HL-60 (cell line): ENCODE measurements at regions not wholly inside any gene's neighbourhood (a gene's known extent, or its start where the extent isn't known, plus 50 kb on each side); places are given as distances from the start of the nearest gene placed in this dataset.
A peak's percentile ranks its signal among the peaks of the same experiment; 100 is the strongest.

Source experiments
- DNase-seq, 2 experiments: peaks; one replicate each; pipeline ENCODE4 v3.0.0-alpha.2; 2010 to 2020; ENCODE audit warnings: low read depth in 1 of 2, low spot score in 1 of 2
- H3K27ac ChIP-seq: fragments of 250-450 bp; sonication (Bioruptor Pico); replicated peaks from 2 replicates; pipeline ENCODE4 v1.5.1; 2020; ENCODE audit warnings: mild to moderate bottlenecking, moderate library complexity
- H3K27me3 ChIP-seq: fragments of 250-450 bp; sonication (Bioruptor Pico); 2 replicates; pipeline ENCODE4 v1.5.1; 2021; ENCODE audit warnings: mild to moderate bottlenecking, moderate library complexity; ENCODE audit not compliant: insufficient read depth, poor library complexity, severe bottlenecking
- H3K4me3 ChIP-seq: replicated peaks from 2 replicates; pipeline ENCODE4 v1.5.1; 2011; ENCODE audit warnings: mild to moderate bottlenecking, control low read depth, low read length; ENCODE audit not compliant: insufficient read depth
- GABPA ChIP-seq: IDR thresholded peaks from 2 replicates; pipeline ENCODE4 v1.6.1; 2012; ENCODE audit warnings: low read depth
- POLR2AphosphoS5 ChIP-seq: IDR thresholded peaks from 2 replicates; pipeline ENCODE4 v1.6.1; 2012; ENCODE audit warnings: low read depth
- SPI1 ChIP-seq: IDR thresholded peaks from 2 replicates; pipeline ENCODE4 v1.6.1; 2012; ENCODE audit warnings: low read depth, mild to moderate bottlenecking, borderline replicate concordance
- TF ChIP-seq, protein P1 (sequence below): IDR thresholded peaks from 2 replicates; pipeline ENCODE4 v1.6.1; 2012; ENCODE audit warnings: low read depth; ENCODE audit not compliant: insufficient replicate concordance
- TF ChIP-seq, protein P2 (sequence below): IDR thresholded peaks from one replicate; pipeline ENCODE4 v1.5.1; 2011; ENCODE audit warnings: low read length, control low read depth, inconsistent platforms; ENCODE audit not compliant: insufficient read depth

DNA sequence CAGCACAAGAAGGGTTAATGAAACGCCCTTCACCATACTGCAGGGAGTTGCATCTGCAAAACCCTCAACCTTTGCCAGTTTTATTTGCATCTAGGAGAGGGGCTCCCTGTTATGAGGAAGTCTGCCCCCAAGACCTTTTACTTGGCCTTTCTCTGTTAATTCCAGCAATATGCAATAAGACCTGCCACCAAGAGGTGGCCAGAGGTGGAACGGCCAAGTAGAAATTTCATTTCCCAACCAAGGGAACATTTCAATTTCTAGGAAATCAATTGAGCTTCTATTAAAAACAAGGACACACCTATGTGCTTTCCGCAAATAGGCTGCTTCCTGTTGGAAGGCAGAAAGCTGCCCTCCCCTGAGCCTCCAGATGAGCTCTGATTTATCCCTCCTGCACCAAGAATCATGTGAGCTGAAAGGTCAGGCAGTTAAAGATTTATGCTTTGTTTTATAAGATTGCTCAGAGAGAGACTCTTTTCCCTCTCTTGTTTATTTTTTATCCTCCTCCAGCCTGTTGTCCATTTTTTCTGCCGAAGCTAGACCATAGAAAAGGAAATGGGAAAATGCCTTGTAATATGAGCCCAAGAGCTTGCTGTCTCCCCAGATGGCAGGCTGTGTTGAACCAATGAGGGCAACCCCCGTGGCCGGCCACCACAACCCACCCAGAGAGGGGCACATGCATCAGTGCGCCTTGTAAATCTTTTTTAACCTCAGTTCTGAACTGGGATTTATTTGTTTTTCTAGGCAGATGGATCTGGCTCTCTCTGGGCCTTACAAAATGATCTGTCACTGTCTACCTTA, 572.8 kb downstream of the TLE1 start:
- Histone ChIP-seq H3K27me3 (no peaks in the 10 kb centered on the region), H3K27ac (no peak overlapping the region), H3K4me3 (no peak overlapping the region)
- DNase-seq: no peak
- TF ChIP-seq, protein P1, sequence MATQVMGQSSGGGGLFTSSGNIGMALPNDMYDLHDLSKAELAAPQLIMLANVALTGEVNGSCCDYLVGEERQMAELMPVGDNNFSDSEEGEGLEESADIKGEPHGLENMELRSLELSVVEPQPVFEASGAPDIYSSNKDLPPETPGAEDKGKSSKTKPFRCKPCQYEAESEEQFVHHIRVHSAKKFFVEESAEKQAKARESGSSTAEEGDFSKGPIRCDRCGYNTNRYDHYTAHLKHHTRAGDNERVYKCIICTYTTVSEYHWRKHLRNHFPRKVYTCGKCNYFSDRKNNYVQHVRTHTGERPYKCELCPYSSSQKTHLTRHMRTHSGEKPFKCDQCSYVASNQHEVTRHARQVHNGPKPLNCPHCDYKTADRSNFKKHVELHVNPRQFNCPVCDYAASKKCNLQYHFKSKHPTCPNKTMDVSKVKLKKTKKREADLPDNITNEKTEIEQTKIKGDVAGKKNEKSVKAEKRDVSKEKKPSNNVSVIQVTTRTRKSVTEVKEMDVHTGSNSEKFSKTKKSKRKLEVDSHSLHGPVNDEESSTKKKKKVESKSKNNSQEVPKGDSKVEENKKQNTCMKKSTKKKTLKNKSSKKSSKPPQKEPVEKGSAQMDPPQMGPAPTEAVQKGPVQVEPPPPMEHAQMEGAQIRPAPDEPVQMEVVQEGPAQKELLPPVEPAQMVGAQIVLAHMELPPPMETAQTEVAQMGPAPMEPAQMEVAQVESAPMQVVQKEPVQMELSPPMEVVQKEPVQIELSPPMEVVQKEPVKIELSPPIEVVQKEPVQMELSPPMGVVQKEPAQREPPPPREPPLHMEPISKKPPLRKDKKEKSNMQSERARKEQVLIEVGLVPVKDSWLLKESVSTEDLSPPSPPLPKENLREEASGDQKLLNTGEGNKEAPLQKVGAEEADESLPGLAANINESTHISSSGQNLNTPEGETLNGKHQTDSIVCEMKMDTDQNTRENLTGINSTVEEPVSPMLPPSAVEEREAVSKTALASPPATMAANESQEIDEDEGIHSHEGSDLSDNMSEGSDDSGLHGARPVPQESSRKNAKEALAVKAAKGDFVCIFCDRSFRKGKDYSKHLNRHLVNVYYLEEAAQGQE: no peak
- no peak for TF ChIP-seq SPI1
- TF ChIP-seq POLR2AphosphoS5: no peak
- no peak for TF ChIP-seq GABPA
- TF ChIP-seq, protein P2, sequence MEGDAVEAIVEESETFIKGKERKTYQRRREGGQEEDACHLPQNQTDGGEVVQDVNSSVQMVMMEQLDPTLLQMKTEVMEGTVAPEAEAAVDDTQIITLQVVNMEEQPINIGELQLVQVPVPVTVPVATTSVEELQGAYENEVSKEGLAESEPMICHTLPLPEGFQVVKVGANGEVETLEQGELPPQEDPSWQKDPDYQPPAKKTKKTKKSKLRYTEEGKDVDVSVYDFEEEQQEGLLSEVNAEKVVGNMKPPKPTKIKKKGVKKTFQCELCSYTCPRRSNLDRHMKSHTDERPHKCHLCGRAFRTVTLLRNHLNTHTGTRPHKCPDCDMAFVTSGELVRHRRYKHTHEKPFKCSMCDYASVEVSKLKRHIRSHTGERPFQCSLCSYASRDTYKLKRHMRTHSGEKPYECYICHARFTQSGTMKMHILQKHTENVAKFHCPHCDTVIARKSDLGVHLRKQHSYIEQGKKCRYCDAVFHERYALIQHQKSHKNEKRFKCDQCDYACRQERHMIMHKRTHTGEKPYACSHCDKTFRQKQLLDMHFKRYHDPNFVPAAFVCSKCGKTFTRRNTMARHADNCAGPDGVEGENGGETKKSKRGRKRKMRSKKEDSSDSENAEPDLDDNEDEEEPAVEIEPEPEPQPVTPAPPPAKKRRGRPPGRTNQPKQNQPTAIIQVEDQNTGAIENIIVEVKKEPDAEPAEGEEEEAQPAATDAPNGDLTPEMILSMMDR: no peak

- H3K27me3 ChIP-seq: no peaks in the 10 kb centered on the region
- no peak overlapping the region for H3K4me3 ChIP-seq
- peak overlapping the region; percentile 69 for H3K27ac ChIP-seq
- DNase-seq: peak; percentile 81 to 83
- TF ChIP-seq POLR2AphosphoS5: peak; percentile 47; the same call in 1 of the 2 replicates
- TF ChIP-seq, protein P2: no peak
- TF ChIP-seq SPI1: peak; percentile 40; the same call in 1 of the 2 replicates
These were observed 575.8 kb downstream of the TLE1 start for GRCh38 chr9:81113453-81114124.

- TF ChIP-seq, protein P2: no peak
- TF ChIP-seq SPI1: no peak
- TF ChIP-seq, protein P1: no peak
- no peak for TF ChIP-seq GABPA
- no peak for TF ChIP-seq POLR2AphosphoS5
- H3K4me3 ChIP-seq: no peak overlapping the region
- H3K27ac ChIP-seq: peak overlapping the region; percentile 69
- no peaks in the 10 kb centered on the region for H3K27me3 ChIP-seq
- DNase-seq: no peak
These were observed 576.5 kb downstream of the TLE1 start for GRCh38 chr9:81112627-81113452.
